HepG2 (cell line): ENCODE measurements at regions not wholly inside any gene's neighbourhood (a gene's known extent, or its start where the extent isn't known, plus 50 kb on each side); places are given as distances from the start of the nearest gene placed in this dataset.

ENCODE experiments used
- ATAC-seq: fragments of 200-7000 bp; cut with Tn5 transposase; 3 replicates; pipeline ENCODE4 v1.9.1; 2020; ENCODE audit warnings: mild to moderate bottlenecking, moderate library complexity
- BruUV-seq: library from RNA; stranded (reverse); fragments of 400-500 nt; replicated peaks from 2 replicates; lab custom pipeline; 2021; lab: Mats Ljungman, UMichigan
- CTCF ChIA-PET: fragments of 300-600 bp; formaldehyde crosslinking; extraction: SDS; loops from one replicate; lab custom pipeline; 2021; ENCODE audit warnings: low total read pairs, inconsistent platforms, low intra/inter-chr PET ratio; lab: Yijun Ruan, JAX
- POLR2A ChIA-PET: fragments of 350-600 bp; sonication (Branson Sonifier 250); formaldehyde crosslinking; loops from one replicate; lab custom pipeline; 2020; ENCODE audit warnings: antibody characterized with exemption, inconsistent platforms; lab: Yijun Ruan, JAX
- DNase-seq: peaks from one replicate; pipeline ENCODE4 v3.0.0-alpha.2; 2015; ENCODE audit warnings: low spot score
- FAIRE-seq: peaks from 3 replicates; lab custom pipeline; 2011; peaks lifted over from hg19 to GRCh38; lab: Jason Lieb, UNC
- H2AFZ ChIP-seq: one replicate; pipeline ENCODE4 v1.6.1; 2011; ENCODE audit warnings: low read length, inconsistent platforms
- H3K27ac ChIP-seq: fragments of 300-600 bp; 3 replicates; pipeline ENCODE4 v1.8.0; 2011; ENCODE audit warnings: mixed run types, mild to moderate bottlenecking, mixed read lengths, low read length, inconsistent platforms; ENCODE audit not compliant: insufficient read depth; ENCODE audit errors: extremely low read length
- H3K27me3 ChIP-seq, 2 experiments: fragments of 200-600 bp in 1 of 2; 2 replicates in 1 of 2; 3 replicates in 1 of 2; pipeline versions ENCODE4 v1.6.0 to v1.8.0; 2011; ENCODE audit warnings: low read length in 2 of 2, mild to moderate bottlenecking in 2 of 2, moderate library complexity in 2 of 2, inconsistent platforms in 1 of 2; ENCODE audit not compliant: insufficient read depth in 2 of 2, control insufficient read depth in 1 of 2
- H3K36me3 ChIP-seq, 2 experiments: fragments of 200-600 bp in 1 of 2; replicated peaks in 1 of 2; 2 replicates in 1 of 2; 3 replicates in 1 of 2; pipeline versions ENCODE4 v1.5.1 to v1.8.0; 2011; ENCODE audit warnings: low read length in 2 of 2, inconsistent platforms in 1 of 2; ENCODE audit not compliant: insufficient read depth in 2 of 2, control insufficient read depth in 1 of 2
- H3K4me1 ChIP-seq: 2 replicates; pipeline ENCODE4 v1.5.1; 2012; ENCODE audit warnings: low read length, inconsistent platforms; ENCODE audit not compliant: insufficient read depth
- H3K4me2 ChIP-seq: 2 replicates; pipeline ENCODE4 v1.6.0; 2011; ENCODE audit warnings: low read depth, low read length, inconsistent platforms
- H3K4me3 ChIP-seq, 3 experiments: fragments of 200-600 bp in 1 of 3; sonication (generic), shearing (Covaris generic) in 1 of 3; replicated peaks in 1 of 3; 2 replicates each; pipeline ENCODE4 v1.5.1; 2011 to 2016; ENCODE audit warnings: low read length in 3 of 3, inconsistent platforms in 2 of 3, low read depth in 2 of 3, mild to moderate bottlenecking in 2 of 3, control low read depth in 1 of 3, mixed read lengths in 1 of 3; ENCODE audit not compliant: insufficient read depth in 1 of 3
- H3K79me2 ChIP-seq: one replicate; pipeline ENCODE4 v1.6.1; 2011; ENCODE audit warnings: low read length, inconsistent platforms; ENCODE audit not compliant: insufficient read depth
- H3K9ac ChIP-seq: 2 replicates; pipeline ENCODE4 v1.6.0; 2011; ENCODE audit warnings: mild to moderate bottlenecking, low read depth, low read length, inconsistent platforms; ENCODE audit not compliant: insufficient read depth
- H3K9me3 ChIP-seq: 2 replicates; pipeline ENCODE4 v1.5.1; 2012; ENCODE audit warnings: mild to moderate bottlenecking, low read length
- H4K20me1 ChIP-seq: 2 replicates; pipeline ENCODE4 v1.6.0; 2011; ENCODE audit warnings: inconsistent platforms, mild to moderate bottlenecking, low read length, moderate library complexity; ENCODE audit not compliant: insufficient read depth
- ASH2L ChIP-seq: fragments of 300-600, 200-600 bp; sonication (generic); IDR thresholded peaks from 2 replicates; pipeline ENCODE4 v1.7.0; 2017; ENCODE audit warnings: low read depth, mild to moderate bottlenecking, moderate library complexity, mixed read lengths, low read length; ENCODE audit not compliant: insufficient read length
- ATAD3A ChIP-seq: sonication (generic); formaldehyde crosslinking; IDR thresholded peaks from 2 replicates; pipeline ENCODE4 v1.4.0; 2020; ENCODE audit warnings: missing genetic modification reagents
- BCLAF1 ChIP-seq: fragments of 450-650 bp; IDR thresholded peaks from 2 replicates; pipeline ENCODE4 v1.6.1; 2017; ENCODE audit warnings: mild to moderate bottlenecking
- FOSL2 ChIP-seq: sonication (generic); formaldehyde crosslinking; IDR thresholded peaks from 2 replicates; pipeline ENCODE4 v1.4.0; 2020; ENCODE audit warnings: missing genetic modification reagents
- IRF9 ChIP-seq: sonication (generic); formaldehyde crosslinking; IDR thresholded peaks from 2 replicates; pipeline ENCODE4 v1.8.0; 2022; ENCODE audit warnings: missing genetic modification reagents, mild to moderate bottlenecking, borderline replicate concordance
- RNF2 ChIP-seq: fragments of 450-650 bp; conservative IDR thresholded peaks from 2 replicates; pipeline ENCODE4 v1.6.1; 2016; ENCODE audit warnings: low read depth
- SMAD9 ChIP-seq: sonication (generic); formaldehyde crosslinking; IDR thresholded peaks from 2 replicates; pipeline ENCODE4 v1.5.1; 2020; ENCODE audit warnings: mild to moderate bottlenecking, missing genetic modification reagents
- ZBTB42 ChIP-seq: sonication (generic); formaldehyde crosslinking; IDR thresholded peaks from 2 replicates; pipeline ENCODE4 v1.5.0; 2020; ENCODE audit warnings: mild to moderate bottlenecking, missing genetic modification reagents
- ZFX ChIP-seq: sonication (generic); formaldehyde crosslinking; IDR thresholded peaks from 2 replicates; pipeline ENCODE4 v1.4.0; 2020; ENCODE audit warnings: mild to moderate bottlenecking, low read depth, missing genetic modification reagents, moderate library complexity
- ZNF232 ChIP-seq: sonication (generic); formaldehyde crosslinking; IDR thresholded peaks from 2 replicates; pipeline ENCODE4 v1.4.0; 2020; ENCODE audit warnings: missing genetic modification reagents, borderline replicate concordance
- ZNF383 ChIP-seq: sonication (generic); formaldehyde crosslinking; IDR thresholded peaks from 2 replicates; pipeline ENCODE4 v1.4.0; 2020; ENCODE audit warnings: missing genetic modification reagents, mild to moderate bottlenecking, borderline replicate concordance
- ZNF670 ChIP-seq: sonication (generic); formaldehyde crosslinking; IDR thresholded peaks from 2 replicates; pipeline ENCODE4 v1.8.0; 2022; ENCODE audit warnings: mild to moderate bottlenecking, missing genetic modification reagents, borderline replicate concordance
- ZNF713 ChIP-seq: sonication (generic); formaldehyde crosslinking; IDR thresholded peaks from 2 replicates; pipeline ENCODE4 v1.4.0; 2020; ENCODE audit warnings: mild to moderate bottlenecking, missing genetic modification reagents
- WGBS: methylation state at CpG from one replicate; pipeline ENCODE4 v1.1.6; 2017; ENCODE audit warnings: low lambda C conversion rate; 5-methylcytosine and 5-hydroxymethylcytosine counted together
- in situ Hi-C: cut with HindIII; loops from 2 replicates; pipeline ENCODE4 v1.10.0; 2017; ENCODE audit warnings: low pct_unique_long_range_greater_than_20kb; ENCODE audit not compliant: extremely low pct_ligation_motif_present
- intact Hi-C: fragments of 100-400 bp; cut with micrococcal nuclease; formaldehyde crosslinking; loops from one replicate; pipeline ENCODE4 v1.10.0; 2022; ENCODE audit not compliant: unreplicated experiment
- TF ChIP-seq, protein P1 (sequence below): sonication (generic); formaldehyde crosslinking; IDR thresholded peaks from 2 replicates; pipeline ENCODE4 v1.4.0; 2020; ENCODE audit warnings: missing genetic modification reagents

- BruUV-seq, result no TSS peak
- Histone ChIP-seq H4K20me1 (no peaks in the 10 kb centered on the region), H3K9ac (no peak overlapping the region)
- intact Hi-C loops, result no loop called here
- TF ChIP-seq FOSL2 (CRISPR knock-in tag), result peak; percentile 68
- TF ChIP-seq, protein P1, sequence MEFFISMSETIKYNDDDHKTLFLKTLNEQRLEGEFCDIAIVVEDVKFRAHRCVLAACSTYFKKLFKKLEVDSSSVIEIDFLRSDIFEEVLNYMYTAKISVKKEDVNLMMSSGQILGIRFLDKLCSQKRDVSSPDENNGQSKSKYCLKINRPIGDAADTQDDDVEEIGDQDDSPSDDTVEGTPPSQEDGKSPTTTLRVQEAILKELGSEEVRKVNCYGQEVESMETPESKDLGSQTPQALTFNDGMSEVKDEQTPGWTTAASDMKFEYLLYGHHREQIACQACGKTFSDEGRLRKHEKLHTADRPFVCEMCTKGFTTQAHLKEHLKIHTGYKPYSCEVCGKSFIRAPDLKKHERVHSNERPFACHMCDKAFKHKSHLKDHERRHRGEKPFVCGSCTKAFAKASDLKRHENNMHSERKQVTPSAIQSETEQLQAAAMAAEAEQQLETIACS (CRISPR knock-in tag), result no peak
- no peak for TF ChIP-seq BCLAF1
- TF ChIP-seq, all 625 proteins: peak for 1
- CTCF ChIA-PET, result no interaction called here
- Histone ChIP-seq H3K4me3 (no peak overlapping the region), H2AFZ (no peak overlapping the region), H3K9me3 (peaks cover 12% of the 10 kb centered on the region), H3K79me2 (no peaks in the 10 kb centered on the region), H3K4me2 (peak overlapping the region; percentile 5), H3K36me3 (no peaks in the 10 kb centered on the region), H3K4me1 (peaks cover 16% of the 10 kb centered on the region), H3K27me3 (no peaks in the 10 kb centered on the region), H3K27ac (no peak overlapping the region)
- FAIRE-seq (no peak), ATAC-seq (peak; percentile 47; the same call in 1 of the 3 replicates), DNase-seq (peak; percentile 56)
- POLR2A ChIA-PET, result no interaction called here
- in situ Hi-C loops, result no loop called here
- WGBS, result 12% methylated on average over 5 of the region's 7 CpGs
Measured at GRCh38 chr7:3244241-3244814, 56.7 kb upstream of the SDK1 start.

- POLR2A ChIA-PET, result no interaction called here
- no TSS peak for BruUV-seq
- CTCF ChIA-PET, result no interaction called here
- TF ChIP-seq RNF2 (no peak), SMAD9 (CRISPR knock-in tag) (no peak), ZFX (no peak), ZNF383 (no peak), IRF9 (CRISPR knock-in tag) (no peak), ZNF232 (CRISPR knock-in tag) (no peak), ZBTB42 (CRISPR knock-in tag) (no peak), ZNF713 (no peak), ZNF670 (no peak), ATAD3A (no peak), ASH2L (no peak)
Measured at GRCh38 chr7:3245077-3245476, 56.0 kb upstream of the SDK1 start.

More at GRCh38 chr7:3245077-3245476, 56.0 kb upstream of the SDK1 start:
- Histone ChIP-seq H3K36me3 (no peaks in the 10 kb centered on the region), H3K4me3 (no peak overlapping the region), H2AFZ (no peak overlapping the region), H3K27ac (no peak overlapping the region), H3K79me2 (no peaks in the 10 kb centered on the region), H3K27me3 (no peaks in the 10 kb centered on the region), H3K4me2 (no peak overlapping the region), H3K4me1 (peaks cover 16% of the 10 kb centered on the region), H4K20me1 (no peaks in the 10 kb centered on the region), H3K9me3 (peaks cover 12% of the 10 kb centered on the region), H3K9ac (no peak overlapping the region)
- intact Hi-C loops, result no loop called here
- 27% methylated on average over 2 of the region's 2 CpGs for WGBS
- ATAC-seq (no peak), DNase-seq (no peak), FAIRE-seq (no peak)
- in situ Hi-C loops, result no loop called here
